ENCODE measurements at regions not wholly inside any gene's neighbourhood (a gene's known extent, or its start where the extent isn't known, plus 50 kb on each side); places are given as distances from the start of the nearest gene placed in this dataset.
"Not testable (repeated sequence)": the region's sequence is repeated elsewhere in the genome, so short reads cannot be mapped to it uniquely, and the experiment has no call there.

GRCh38 chr5:118466418-118466817, 521.9 kb downstream of the DTWD2 start:
- H3K27ac ChIP-seq (replicated peaks) = no peak overlapping the region
- TF ChIP-seq CTCF (IDR thresholded peaks at IDR 0.05; ENCODE audit: borderline replicate concordance) = no peak
- intact Hi-C loops (cut with micrococcal nuclease) = no loop called here
- H3K4me3 ChIP-seq = no peak overlapping the region
- no peaks in the 10 kb centered on the region for H3K27me3 ChIP-seq (ENCODE audit: low read depth)
- peaks cover 3% of the 10 kb centered on the region for H3K36me3 ChIP-seq
- DNase-seq = no peak
- no peaks in the 10 kb centered on the region for H3K9me3 ChIP-seq (replicated peaks)
- H3K4me1 ChIP-seq = peaks cover 11% of the 10 kb centered on the region

- H3K27ac ChIP-seq (replicated peaks); H3K9me3 ChIP-seq (replicated peaks); H3K4me3 ChIP-seq; DNase-seq; intact Hi-C loops (cut with micrococcal nuclease); H3K4me1 ChIP-seq; H3K27me3 ChIP-seq (ENCODE audit: low read depth); H3K36me3 ChIP-seq: not testable (repeated sequence)
These were observed 526.1 kb downstream of the DTWD2 start for GRCh38 chr5:118462276-118462675.

DNA sequence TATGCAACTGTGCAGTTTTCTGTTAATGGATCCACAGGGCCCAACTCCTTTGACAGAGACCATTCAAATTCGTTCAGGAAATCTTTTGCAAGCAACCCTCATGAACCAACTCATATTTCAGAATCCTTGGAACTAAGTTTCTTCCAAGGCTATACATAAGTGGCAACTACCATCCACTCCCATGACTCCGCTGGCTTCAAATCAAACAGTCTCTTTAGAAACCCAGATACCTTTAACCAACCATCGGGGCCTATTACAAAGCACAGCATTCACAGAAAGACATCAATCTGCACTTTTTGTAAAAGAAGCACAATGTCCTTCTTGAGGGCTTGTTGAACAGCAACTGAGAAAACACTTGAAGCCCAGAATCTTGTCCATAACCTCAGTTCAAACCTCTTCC, 526.9 kb downstream of the DTWD2 start:
- intact Hi-C loops (cut with micrococcal nuclease) = no loop called here
- no peak overlapping the region for H3K4me3 ChIP-seq
- H3K9me3 ChIP-seq (replicated peaks) = no peaks in the 10 kb centered on the region
- TF ChIP-seq CTCF (IDR thresholded peaks at IDR 0.05; ENCODE audit: borderline replicate concordance) = no peak
- DNase-seq = no peak
- no peak overlapping the region for H3K27ac ChIP-seq (replicated peaks)
- H3K36me3 ChIP-seq = peaks cover 3% of the 10 kb centered on the region
- H3K27me3 ChIP-seq (ENCODE audit: low read depth) = no peaks in the 10 kb centered on the region
- no peaks in the 10 kb centered on the region for H3K4me1 ChIP-seq

- DNase-seq = no peak
- no peaks in the 10 kb centered on the region for H3K27me3 ChIP-seq (ENCODE audit: low read depth)
- intact Hi-C loops (cut with micrococcal nuclease) = no loop called here
- no peaks in the 10 kb centered on the region for H3K9me3 ChIP-seq (replicated peaks)
- peaks cover 3% of the 10 kb centered on the region for H3K36me3 ChIP-seq
- no peak overlapping the region for H3K27ac ChIP-seq (replicated peaks)
- H3K4me3 ChIP-seq = no peak overlapping the region
- no peak for TF ChIP-seq CTCF (IDR thresholded peaks at IDR 0.05; ENCODE audit: borderline replicate concordance)
- no peaks in the 10 kb centered on the region for H3K4me1 ChIP-seq
These were observed 528.9 kb downstream of the DTWD2 start for GRCh38 chr5:118459490-118459889.

DNA sequence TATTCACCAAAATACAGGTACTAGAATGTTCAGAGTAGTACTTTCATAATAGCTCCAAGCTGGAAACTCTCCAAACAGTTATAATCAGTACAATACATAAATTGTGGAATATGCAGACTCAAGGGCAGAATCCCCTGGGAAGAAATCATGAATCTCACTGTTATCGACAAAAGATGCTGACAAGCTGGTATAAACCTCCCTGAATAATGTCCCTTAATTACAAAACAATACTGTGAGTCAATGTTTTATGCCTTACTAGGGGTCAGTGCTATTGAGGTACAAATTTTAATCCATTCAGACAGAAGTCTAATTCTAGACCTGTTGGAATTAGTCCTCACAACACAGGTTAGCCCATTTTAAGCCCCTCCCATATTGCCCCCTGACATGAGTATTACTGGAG, 532.3 kb downstream of the DTWD2 start:
- Histone ChIP-seq H3K36me3 (no peaks in the 10 kb centered on the region), H3K27me3 (ENCODE audit: low read depth) (no peaks in the 10 kb centered on the region), H3K4me3 (no peak overlapping the region), H3K27ac (replicated peaks) (no peak overlapping the region), H3K9me3 (replicated peaks) (peaks cover 7% of the 10 kb centered on the region), H3K4me1 (no peaks in the 10 kb centered on the region)
- DNase-seq = no peak
- intact Hi-C loops (cut with micrococcal nuclease) = no loop called here
- TF ChIP-seq CTCF (IDR thresholded peaks at IDR 0.05; ENCODE audit: borderline replicate concordance) = no peak

DNA sequence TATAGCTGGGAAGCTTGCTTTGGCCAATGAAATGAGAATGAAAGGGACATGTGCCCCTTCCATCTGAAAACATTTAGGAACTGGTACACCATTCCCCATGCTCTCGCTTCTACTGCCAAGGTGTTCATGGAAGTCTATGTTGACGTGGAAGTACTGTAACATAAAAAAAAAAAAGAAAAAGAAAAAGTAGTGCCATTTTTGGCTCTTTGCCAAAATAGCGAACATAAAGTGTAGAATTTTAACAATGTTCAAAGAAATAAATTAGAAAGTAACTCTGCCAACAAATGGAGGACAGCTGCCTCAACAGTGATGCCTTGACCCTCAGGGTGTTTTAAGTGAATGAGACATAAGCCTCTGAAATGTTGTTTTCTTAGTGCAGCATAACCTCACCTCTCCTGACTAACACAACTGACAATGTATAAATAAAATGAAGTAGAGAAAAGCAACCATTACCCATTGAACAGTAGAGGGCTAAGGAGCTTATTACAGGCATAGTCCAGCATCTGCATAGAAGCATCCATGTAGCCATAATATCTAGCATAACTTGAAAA, 536.6 kb downstream of the DTWD2 start:
- no peak for DNase-seq
- Histone ChIP-seq H3K27me3 (ENCODE audit: low read depth) (no peaks in the 10 kb centered on the region), H3K9me3 (replicated peaks) (peaks cover 7% of the 10 kb centered on the region), H3K27ac (replicated peaks) (no peak overlapping the region), H3K4me1 (no peaks in the 10 kb centered on the region), H3K4me3 (no peak overlapping the region), H3K36me3 (no peaks in the 10 kb centered on the region)
- TF ChIP-seq CTCF (IDR thresholded peaks at IDR 0.05; ENCODE audit: borderline replicate concordance) = no peak
- intact Hi-C loops (cut with micrococcal nuclease) = no loop called here

Measured in left ventricle myocardium inferior (tissue), 1 donor.